Stimulated activated CD4-positive, alpha-beta T cell treated with anti-CD3 and anti-CD28 coated beads, TNF-alpha, amount 100 ng/mL, for 1 hour (primary cell): ENCODE measurements at regions not wholly inside any gene's neighbourhood (a gene's known extent, or its start where the extent isn't known, plus 50 kb on each side); places are given as distances from the start of the nearest gene placed in this dataset.

Source experiments
- DNase-seq, 3 donors: peaks; one replicate each; pipeline ENCODE4 v3.0.0-alpha.2; 2020; ENCODE audit warnings: low read depth in 3 of 3, low spot score in 1 of 3

GRCh38 chr22:49112661-49113626 is 714.7 kb downstream of the BRD1 start:
- DNase-seq: no peak

DNA sequence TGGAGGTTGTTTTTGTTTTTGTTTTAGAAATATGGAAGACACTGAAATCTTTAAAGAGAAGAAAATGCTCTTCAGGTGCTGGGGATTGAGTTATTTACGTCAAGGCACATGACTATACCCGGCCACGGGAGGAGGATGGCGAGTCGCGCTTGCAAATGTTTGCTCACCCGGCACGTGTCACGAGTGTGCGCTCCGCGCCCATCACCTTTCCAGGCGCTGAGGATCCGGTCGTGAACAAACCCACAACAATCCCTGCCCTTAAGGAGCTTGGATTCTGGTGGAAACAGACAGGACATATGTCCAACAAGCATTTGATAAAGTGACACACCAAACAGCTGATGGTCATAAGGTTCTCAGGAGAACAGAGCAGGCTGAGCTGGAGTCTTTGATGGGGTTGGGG is 715.5 kb downstream of the BRD1 start:
- DNase-seq: no peak

- DNase-seq: no peak
These were observed 716.6 kb downstream of the BRD1 start for GRCh38 chr22:49111085-49111484.

- DNase-seq: no peak
These were observed 718.9 kb downstream of the BRD1 start for GRCh38 chr22:49108636-49109315.

- DNase-seq: no peak
These were observed 719.6 kb downstream of the BRD1 start for GRCh38 chr22:49107961-49108530.

DNA sequence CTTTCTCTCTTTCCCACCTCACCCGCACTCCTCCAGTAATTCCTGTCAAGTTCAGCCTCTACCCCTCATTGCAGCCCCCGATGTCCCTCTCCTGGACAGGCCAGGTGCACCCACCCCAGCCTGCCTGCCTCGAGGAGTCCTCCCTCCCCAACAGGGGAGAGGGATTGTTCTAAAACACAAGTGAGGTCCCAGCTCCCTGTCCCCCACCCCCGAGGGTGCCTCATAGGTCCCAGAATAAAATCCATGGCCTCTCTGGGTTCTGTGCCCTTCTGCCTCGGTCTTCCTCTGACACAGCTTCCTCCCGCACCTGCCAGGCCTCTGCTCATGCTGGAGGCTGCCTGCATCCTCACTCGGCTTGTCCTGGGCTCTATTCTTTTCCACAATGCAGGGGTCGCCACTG is 720.1 kb downstream of the BRD1 start:
- DNase-seq: no peak

DNA sequence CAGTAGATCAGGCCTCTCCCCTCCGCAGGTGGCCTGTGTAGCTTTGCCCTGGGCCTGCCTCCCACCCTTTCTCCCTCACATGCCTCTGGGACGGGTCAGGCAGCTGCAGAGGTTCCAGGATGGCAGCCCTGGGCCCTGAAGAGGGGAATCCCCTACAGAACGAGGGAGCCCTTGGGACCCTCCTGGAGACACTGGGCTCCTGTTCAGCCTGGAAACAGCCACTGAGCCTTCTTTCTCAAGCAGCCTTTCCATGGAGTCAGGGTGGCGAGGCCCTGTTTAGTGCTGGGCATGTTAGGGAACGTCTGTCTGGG is 720.9 kb downstream of the BRD1 start:
- DNase-seq: no peak

DNA sequence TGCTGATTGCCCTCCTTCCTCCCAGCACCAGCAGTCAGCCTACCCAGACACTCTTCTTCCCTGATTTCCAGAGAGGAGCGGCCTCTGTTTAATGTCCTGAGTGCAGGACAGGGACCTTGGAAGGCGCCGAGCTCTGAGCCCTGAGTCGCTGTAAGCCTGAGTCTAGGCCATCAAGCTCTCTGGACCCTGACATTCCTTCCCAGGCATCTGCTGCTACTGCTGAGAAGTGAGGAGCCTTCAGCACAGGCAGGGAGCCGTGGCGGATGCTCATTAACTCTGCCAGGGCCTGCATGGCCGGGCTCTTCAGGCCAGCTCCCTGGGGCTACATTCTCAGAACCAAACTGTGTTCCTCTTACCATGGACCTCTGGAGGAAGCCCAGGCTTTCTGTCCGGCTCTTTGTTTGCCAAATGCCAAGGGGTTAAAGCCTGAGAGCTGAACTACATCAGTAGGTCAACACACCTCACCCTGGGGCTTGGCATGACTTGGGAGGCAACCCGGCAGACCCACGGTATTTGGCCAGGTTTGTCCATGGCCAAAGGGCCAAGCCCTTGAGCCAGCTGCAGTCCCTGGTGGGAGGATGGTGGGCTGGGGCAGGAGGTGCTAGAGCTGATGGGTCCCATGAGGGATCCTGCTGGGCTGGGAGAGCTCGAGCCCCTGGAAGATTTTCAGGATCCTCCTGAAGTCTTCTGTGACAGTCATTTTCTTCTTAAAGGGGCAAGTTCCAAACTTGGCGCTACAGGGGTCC is 721.4 kb downstream of the BRD1 start:
- DNase-seq: no peak

DNA sequence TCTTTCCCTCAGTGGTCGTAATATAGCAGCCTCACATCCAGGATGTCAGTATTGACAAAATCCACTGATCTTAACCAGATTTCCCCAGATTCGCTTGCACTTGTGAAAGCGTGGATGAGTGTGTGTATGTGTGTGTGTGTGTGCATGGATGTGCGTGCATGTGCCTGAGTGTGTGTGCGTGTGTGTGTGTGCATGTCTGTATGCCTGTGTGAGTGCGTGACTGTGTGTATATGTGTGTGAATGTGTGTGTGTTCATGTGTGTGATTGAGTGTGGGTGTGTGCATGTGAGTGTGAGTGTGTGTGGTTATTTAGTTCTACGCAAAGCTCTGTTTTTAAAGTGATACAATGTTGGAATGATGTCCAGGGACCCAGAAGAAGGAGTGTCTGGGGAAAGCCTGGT is 723.2 kb downstream of the BRD1 start:
- no peak for DNase-seq

- no peak for DNase-seq
These were observed 724.2 kb downstream of the BRD1 start for GRCh38 chr22:49103314-49104059.

DNA sequence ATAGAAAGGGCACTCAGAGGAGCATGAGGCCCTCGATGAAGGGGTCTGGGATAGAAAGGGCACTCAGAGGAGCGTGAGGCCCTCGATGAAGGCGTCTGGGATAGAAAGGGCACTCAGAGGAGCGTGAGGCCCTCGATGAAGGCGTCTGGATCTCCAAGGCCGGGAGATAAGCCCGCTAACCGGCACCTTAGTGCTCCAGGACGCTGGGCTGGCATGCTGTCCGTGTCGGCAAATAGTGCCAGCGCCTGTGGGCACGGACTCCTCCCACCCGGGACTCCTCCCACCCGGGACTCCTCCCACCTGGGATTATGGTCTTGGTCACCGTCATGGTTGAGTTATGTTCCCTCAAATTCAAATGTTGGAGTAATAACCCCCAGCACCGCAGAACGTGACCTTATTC is 725.3 kb downstream of the BRD1 start:
- no peak for DNase-seq

DNA sequence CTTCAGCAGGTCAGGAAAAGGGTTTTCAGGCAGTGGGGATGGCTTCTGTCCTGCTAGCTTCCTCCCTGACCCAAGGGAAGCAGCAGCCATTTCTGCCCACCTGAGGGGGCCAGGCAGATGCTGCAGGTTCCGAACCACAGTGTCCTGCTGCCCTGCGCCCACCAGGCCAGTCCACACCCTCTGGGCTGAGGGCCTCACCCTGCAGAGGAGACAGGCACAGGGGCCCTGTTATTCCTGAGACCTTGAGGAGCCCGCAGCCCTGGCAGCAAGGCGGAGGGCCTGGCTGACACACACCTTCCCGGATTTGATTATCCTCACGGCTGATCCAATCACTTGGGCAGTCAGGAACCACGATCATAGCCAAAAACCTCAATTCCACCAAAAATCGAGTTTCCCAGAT is 725.8 kb downstream of the BRD1 start:
- DNase-seq: no peak

- no peak for DNase-seq
These were observed 726.4 kb downstream of the BRD1 start for GRCh38 chr22:49101225-49101624.

GRCh38 chr22:49100773-49101172 is 726.9 kb downstream of the BRD1 start:
- no peak for DNase-seq

GRCh38 chr22:49100316-49100715 is 727.4 kb downstream of the BRD1 start:
- DNase-seq: no peak

DNA sequence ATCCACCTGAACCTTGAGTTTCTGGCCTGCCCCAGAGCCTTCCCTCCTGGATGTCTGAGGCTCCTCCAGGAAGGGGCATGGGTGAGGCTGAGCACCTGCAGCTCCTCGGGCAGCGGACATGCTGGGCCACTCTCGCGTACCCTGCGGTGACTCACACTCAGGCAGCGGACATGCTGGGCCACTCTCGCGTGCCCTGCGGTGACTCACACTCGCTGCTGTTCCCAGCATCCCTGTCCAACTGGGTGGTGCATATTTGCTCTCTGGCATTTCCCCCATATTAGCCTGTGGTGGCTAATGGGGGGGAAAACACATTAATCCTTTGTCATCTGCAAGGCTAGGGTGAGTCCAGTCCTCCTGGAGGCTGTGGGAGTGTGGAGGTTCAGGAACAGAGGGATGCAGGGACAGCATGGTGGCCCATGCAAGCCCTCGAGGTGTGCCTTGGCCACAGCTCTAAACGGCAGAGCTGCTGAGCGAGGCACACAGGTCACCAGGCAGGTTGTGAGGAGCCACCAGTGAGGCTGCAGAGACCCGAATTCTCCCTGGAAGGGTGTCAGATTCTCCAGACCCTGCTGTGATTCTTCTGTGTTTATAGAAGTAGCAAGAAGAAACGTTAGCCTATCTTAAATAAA is 728.1 kb downstream of the BRD1 start:
- no peak for DNase-seq

DNA sequence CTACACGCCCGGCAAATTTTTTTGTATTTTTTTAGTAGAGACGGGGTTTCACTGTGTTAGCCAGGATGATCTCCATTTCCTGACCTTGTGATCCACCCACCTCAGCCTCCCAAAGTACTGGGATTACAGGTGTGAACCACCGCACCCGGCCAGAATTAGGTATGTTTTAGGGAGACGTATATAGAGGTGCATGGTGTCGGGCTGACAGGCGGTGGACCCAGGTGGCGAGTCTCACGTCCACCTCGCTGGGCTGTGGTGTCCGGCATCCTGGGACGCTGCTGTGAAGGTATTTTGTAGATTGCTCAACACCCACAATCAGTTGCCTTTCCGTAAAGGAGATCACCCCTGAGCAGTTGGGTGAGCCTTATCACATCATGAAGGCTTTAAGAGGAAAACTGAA is 728.6 kb downstream of the BRD1 start:
- no peak for DNase-seq

DNA sequence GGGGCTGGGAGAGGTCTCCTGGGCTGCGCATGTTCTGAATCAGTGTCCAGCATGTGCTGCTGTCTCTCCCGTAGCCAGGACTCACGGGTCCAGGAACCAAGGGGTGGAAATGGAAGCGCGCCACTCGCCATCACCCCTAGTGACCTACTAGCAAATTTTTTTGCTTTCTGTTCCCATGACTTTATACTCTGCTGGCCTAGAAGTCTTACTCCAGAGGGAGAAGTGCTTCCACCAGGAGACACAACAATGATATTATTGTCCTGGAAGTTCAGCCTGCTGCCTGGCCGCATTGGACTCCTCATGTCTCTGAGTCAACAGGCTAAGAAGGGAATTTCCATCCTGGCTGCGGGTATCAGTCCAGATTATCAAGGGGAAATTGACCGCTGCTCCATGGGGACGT is 729.7 kb downstream of the BRD1 start:
- DNase-seq: no peak

DNA sequence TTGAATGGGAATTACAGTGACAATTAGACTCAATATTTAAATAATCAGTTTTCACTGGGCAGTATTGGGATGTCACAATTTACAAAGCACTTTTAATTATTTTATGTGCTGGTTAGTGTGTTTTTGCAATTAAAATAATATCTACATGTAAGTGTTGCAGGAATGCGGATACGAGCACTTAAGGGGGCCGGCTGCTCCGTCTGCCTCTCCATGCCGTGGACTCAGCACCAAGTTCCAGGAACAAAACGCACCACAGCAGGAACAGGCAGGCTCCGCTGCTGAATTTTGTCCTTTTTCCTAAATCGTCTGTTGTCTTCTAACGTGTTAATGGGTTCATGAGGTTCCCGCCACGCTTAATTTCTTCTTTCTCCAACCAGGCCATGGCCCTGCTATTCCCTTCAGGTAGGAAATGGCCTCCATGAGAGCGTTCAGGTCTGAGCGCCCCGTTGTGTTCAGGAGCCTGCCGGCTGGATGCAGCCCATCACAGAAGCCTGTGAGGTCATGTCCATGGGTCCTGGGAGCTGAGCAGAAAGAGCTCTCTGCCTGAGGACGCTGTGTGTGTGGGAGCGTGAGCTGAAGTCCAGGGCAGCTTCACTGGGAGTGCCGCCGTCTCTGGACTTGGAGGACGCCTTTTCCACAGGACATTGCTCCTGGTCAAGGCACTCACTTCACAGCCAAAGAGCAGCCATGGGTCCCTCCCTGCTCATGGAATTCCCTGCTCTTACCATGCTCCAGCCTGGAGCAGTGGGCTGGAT is 730.3 kb downstream of the BRD1 start:
- no peak for DNase-seq

DNA sequence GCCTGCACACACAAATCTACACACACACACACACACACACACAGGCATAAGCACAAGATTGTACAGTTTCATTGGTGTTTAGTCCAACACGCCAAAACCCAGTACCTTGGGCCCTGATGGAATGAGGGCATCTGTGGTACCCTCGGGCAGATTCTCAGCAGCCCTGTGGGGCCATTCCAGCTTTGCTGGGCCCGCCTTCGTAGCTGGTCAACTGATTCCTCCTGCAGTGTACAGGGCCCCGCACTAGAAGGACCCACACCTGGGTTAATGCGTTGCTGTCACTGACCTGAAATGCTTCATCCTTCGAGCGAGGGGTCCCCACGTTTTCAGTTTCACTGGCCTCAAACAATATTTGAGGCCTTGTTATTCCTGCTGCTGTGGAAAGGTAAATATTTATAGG is 731.2 kb downstream of the BRD1 start:
- DNase-seq: no peak
